HEK293 (cell line): ENCODE measurements at regions not wholly inside any gene's neighbourhood (a gene's known extent, or its start where the extent isn't known, plus 50 kb on each side); places are given as distances from the start of the nearest gene placed in this dataset.

ENCODE experiments used
- CTCF ChIA-PET: fragments of 350-600 bp; formaldehyde crosslinking; extraction: SDS; loops from one replicate; lab custom pipeline; 2021; ENCODE audit warnings: antibody characterized with exemption; lab: Yijun Ruan, JAX
- POLR2A ChIA-PET: fragments of 300-600 bp; formaldehyde crosslinking; extraction: SDS; loops from one replicate; lab custom pipeline; 2020; ENCODE audit warnings: antibody characterized with exemption, inconsistent platforms; lab: Yijun Ruan, JAX
- H3K27ac ChIP-seq: fragments of 200-500 bp; sonication (Bioruptor generic); 2 replicates; pipeline ENCODE4 v1.5.1; 2014; ENCODE audit warnings: low read depth, low read length, control low read depth, inconsistent platforms; ENCODE audit errors: extremely low read depth
- H3K36me3 ChIP-seq, 2 experiments: fragments of 200-500 bp in 1 of 2; sonication (Bioruptor generic) in 1 of 2; 1 replicate in 1 of 2; 2 replicates in 1 of 2; pipeline ENCODE4 v1.5.1; 2014 to 2017; ENCODE audit warnings: inconsistent platforms in 2 of 2, low read length in 2 of 2; ENCODE audit not compliant: control insufficient read depth in 2 of 2, insufficient read depth in 1 of 2
- H3K4me1 ChIP-seq: fragments of 200-500 bp; sonication (Bioruptor generic); 2 replicates; pipeline ENCODE4 v1.5.1; 2014; ENCODE audit warnings: mild to moderate bottlenecking, low read length, inconsistent platforms; ENCODE audit not compliant: control insufficient read depth, insufficient read depth
- H3K4me3 ChIP-seq: 2 replicates; pipeline ENCODE4 v1.5.1; 2011; ENCODE audit warnings: low read depth, mild to moderate bottlenecking, control low read depth, low read length, moderate library complexity
- H3K9me3 ChIP-seq: fragments of 200-500 bp; sonication (Bioruptor generic); 2 replicates; pipeline ENCODE4 v1.5.1; 2014; ENCODE audit warnings: low read depth, low read length, inconsistent platforms; ENCODE audit not compliant: control insufficient read depth, insufficient read depth
- ATF2 ChIP-seq: fragments of 450-650 bp; formaldehyde crosslinking; IDR thresholded peaks from 2 replicates; pipeline ENCODE4 v1.5.1; 2016; ENCODE audit warnings: missing biosample characterization, missing genetic modification characterization, low read depth
- EGR2 ChIP-seq: fragments of 450-650 bp; formaldehyde crosslinking; IDR thresholded peaks from 2 replicates; pipeline ENCODE4 v1.5.1; 2016; ENCODE audit warnings: low read depth, missing biosample characterization, missing genetic modification characterization
- IKZF3 ChIP-seq: fragments of 450-650 bp; IDR thresholded peaks from 2 replicates; pipeline ENCODE4 v1.5.0; 2018; ENCODE audit warnings: missing biosample characterization, mild to moderate bottlenecking, missing genetic modification characterization, moderate library complexity
- KLF16 ChIP-seq: fragments of 450-650 bp; formaldehyde crosslinking; IDR thresholded peaks from 2 replicates; pipeline ENCODE4 v1.5.1; 2017; ENCODE audit warnings: missing biosample characterization, missing genetic modification characterization
- MZF1 ChIP-seq: fragments of 450-650 bp; formaldehyde crosslinking; IDR thresholded peaks from 2 replicates; pipeline ENCODE4 v1.5.1; 2017; ENCODE audit warnings: missing biosample characterization, missing genetic modification characterization, borderline replicate concordance
- PBX3 ChIP-seq: sonication (generic); formaldehyde crosslinking; IDR thresholded peaks from 2 replicates; pipeline ENCODE4 v1.8.1; 2022; ENCODE audit warnings: mild to moderate bottlenecking, moderate library complexity, missing genetic modification reagents
- PRDM4 ChIP-seq: fragments of 450-650 bp; formaldehyde crosslinking; IDR thresholded peaks from 2 replicates; pipeline ENCODE4 v1.5.1; 2017; ENCODE audit warnings: missing biosample characterization, missing genetic modification characterization
- SCRT1 ChIP-seq: fragments of 450-650 bp; formaldehyde crosslinking; IDR thresholded peaks from 2 replicates; pipeline ENCODE4 v1.5.1; 2016; ENCODE audit warnings: missing biosample characterization, missing genetic modification characterization, borderline replicate concordance
- YY2 ChIP-seq: fragments of 450-650 bp; formaldehyde crosslinking; IDR thresholded peaks from 2 replicates; pipeline ENCODE4 v1.5.1; 2016; ENCODE audit warnings: missing biosample characterization, missing genetic modification characterization
- ZEB2 ChIP-seq: fragments of 450-650 bp; formaldehyde crosslinking; IDR thresholded peaks from 2 replicates; pipeline ENCODE4 v1.5.1; 2016; ENCODE audit warnings: missing biosample characterization, missing genetic modification characterization
- ZFP3 ChIP-seq: fragments of 450-650 bp; formaldehyde crosslinking; IDR thresholded peaks from 2 replicates; pipeline ENCODE4 v1.5.1; 2016; ENCODE audit warnings: low read depth, missing biosample characterization, missing genetic modification characterization
- ZIC2 ChIP-seq: fragments of 450-650 bp; formaldehyde crosslinking; IDR thresholded peaks from 2 replicates; pipeline ENCODE4 v1.5.1; 2016; ENCODE audit warnings: missing biosample characterization, missing genetic modification characterization
- ZNF175 ChIP-seq: fragments of 450-650 bp; formaldehyde crosslinking; IDR thresholded peaks from 2 replicates; pipeline ENCODE4 v1.5.1; 2016; ENCODE audit warnings: missing biosample characterization, missing genetic modification characterization
- ZNF221 ChIP-seq: fragments of 450-650 bp; formaldehyde crosslinking; IDR thresholded peaks from 2 replicates; pipeline ENCODE4 v1.5.1; 2017; ENCODE audit warnings: missing biosample characterization, missing genetic modification characterization, borderline replicate concordance
- ZNF302 ChIP-seq: fragments of 450-650 bp; formaldehyde crosslinking; IDR thresholded peaks from 2 replicates; pipeline ENCODE4 v1.5.1; 2016; ENCODE audit warnings: missing biosample characterization, missing genetic modification characterization, low read depth
- ZNF324 ChIP-seq: fragments of 450-650 bp; formaldehyde crosslinking; IDR thresholded peaks from 2 replicates; pipeline ENCODE4 v1.5.1; 2016; ENCODE audit warnings: missing biosample characterization, missing genetic modification characterization
- ZNF354C ChIP-seq: fragments of 450-650 bp; formaldehyde crosslinking; IDR thresholded peaks from 2 replicates; pipeline ENCODE4 v1.5.1; 2016; ENCODE audit warnings: missing biosample characterization, missing genetic modification characterization, low read depth, borderline replicate concordance
- ZNF394 ChIP-seq: fragments of 450-650 bp; formaldehyde crosslinking; IDR thresholded peaks from 2 replicates; pipeline ENCODE4 v1.5.1; 2016; ENCODE audit warnings: missing biosample characterization, missing genetic modification characterization, mild to moderate bottlenecking, moderate library complexity, borderline replicate concordance
- ZNF529 ChIP-seq: fragments of 450-650 bp; formaldehyde crosslinking; IDR thresholded peaks from 2 replicates; pipeline ENCODE4 v1.5.1; 2017; ENCODE audit warnings: missing genetic modification characterization, missing biosample characterization; ENCODE audit not compliant: insufficient replicate concordance
- ZNF549 ChIP-seq: fragments of 450-650 bp; IDR thresholded peaks from 2 replicates; pipeline ENCODE4 v1.5.1; 2018; ENCODE audit warnings: missing biosample characterization, missing genetic modification characterization, mild to moderate bottlenecking, inconsistent platforms, moderate library complexity
- ZNF561 ChIP-seq: fragments of 450-650 bp; IDR thresholded peaks from 2 replicates; pipeline ENCODE4 v1.5.1; 2018; ENCODE audit warnings: missing biosample characterization, missing genetic modification characterization, borderline replicate concordance
- ZNF596 ChIP-seq: fragments of 450-650 bp; IDR thresholded peaks from 2 replicates; pipeline ENCODE4 v1.5.0; 2018; ENCODE audit warnings: missing biosample characterization, mild to moderate bottlenecking, missing genetic modification characterization, moderate library complexity
- ZNF624 ChIP-seq: fragments of 450-650 bp; formaldehyde crosslinking; IDR thresholded peaks from 2 replicates; pipeline ENCODE4 v1.5.1; 2017; ENCODE audit warnings: missing biosample characterization, missing genetic modification characterization
- ZNF660 ChIP-seq: fragments of 450-650 bp; IDR thresholded peaks from 2 replicates; pipeline ENCODE4 v1.5.1; 2018; ENCODE audit warnings: missing biosample characterization, mild to moderate bottlenecking, missing genetic modification characterization
- ZSCAN30 ChIP-seq: fragments of 450-650 bp; IDR thresholded peaks from 2 replicates; pipeline ENCODE4 v1.5.1; 2018; ENCODE audit warnings: missing biosample characterization, mild to moderate bottlenecking, missing genetic modification characterization, moderate library complexity
- TF ChIP-seq, protein P1 (sequence below): fragments of 450-650 bp; formaldehyde crosslinking; IDR thresholded peaks from 2 replicates; pipeline ENCODE4 v1.5.1; 2016; ENCODE audit warnings: missing biosample characterization, missing genetic modification characterization

DNA sequence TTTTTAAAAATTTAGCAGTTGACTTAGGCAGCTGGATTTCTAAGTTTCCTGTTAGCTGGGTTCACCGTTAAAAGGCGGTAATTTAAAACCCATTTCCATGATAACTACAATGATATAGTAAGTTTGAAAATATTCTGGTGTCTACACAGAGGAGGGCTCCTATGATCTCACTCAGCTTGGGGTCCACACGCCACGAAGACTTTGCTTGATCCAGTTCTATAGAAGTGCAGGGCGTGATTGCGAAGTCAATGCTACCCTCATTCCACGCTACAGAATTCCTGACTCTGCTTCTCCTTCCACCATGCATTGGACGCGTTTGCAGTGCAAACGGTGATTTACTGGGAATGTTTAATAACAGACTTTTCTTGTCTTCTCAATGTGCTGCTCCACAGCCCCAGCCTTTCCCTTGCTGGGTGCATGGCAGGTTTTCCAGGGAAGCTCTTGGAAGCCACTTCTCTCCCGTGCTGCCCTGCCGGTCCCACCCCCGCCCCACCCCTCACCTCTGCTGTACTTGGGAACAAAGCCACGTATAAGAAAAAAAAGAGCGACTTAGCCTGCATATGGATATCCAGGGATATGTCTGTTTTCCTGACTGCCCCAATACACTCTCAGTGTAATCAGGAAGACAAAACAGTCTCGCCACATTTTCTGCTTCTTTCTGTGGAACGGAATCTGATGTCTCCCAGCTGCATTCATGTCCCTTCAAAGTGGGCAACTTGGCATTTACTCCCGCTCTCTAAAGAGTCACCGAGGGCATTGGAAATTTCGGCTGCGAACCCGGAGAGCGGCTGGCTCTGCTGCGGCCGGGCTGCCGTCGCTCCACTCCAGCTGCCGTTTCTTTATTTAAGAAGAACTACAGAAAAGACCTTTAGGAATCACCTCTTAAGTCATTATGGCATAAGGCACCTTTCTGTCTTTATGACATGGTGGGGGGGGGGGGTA is 434.4 kb upstream of the MGMT start:
- Histone ChIP-seq H3K27ac (no peak overlapping the region), H3K4me1 (peaks cover 4% of the 10 kb centered on the region; the same call in 1 of the 2 replicates), H3K9me3 (no peaks in the 10 kb centered on the region), H3K4me3 (no peak overlapping the region), H3K36me3 (no peaks in the 10 kb centered on the region)
- CTCF ChIA-PET, result interaction anchor here (0.6 to 3.3 kb wide), 14 partner anchors 10 to 1147 kb away, joined by 3 to 37 read pairs (median 4); no protein-coding TSS in a partner anchor
- POLR2A ChIA-PET, result no interaction called here
- no peak for TF ChIP-seq ZNF354C
- TF ChIP-seq SCRT1 (tag by site-specific recombination), result no peak
- TF ChIP-seq ZNF221 (tag by site-specific recombination), result no peak
- no peak for TF ChIP-seq ZNF175

GRCh38 chr10:129033340-129033739 is 433.7 kb upstream of the MGMT start:
- no peak overlapping the region for H3K4me3 ChIP-seq
- H3K27ac ChIP-seq, result no peak overlapping the region
- CTCF ChIA-PET, result interaction anchor here (0.7 kb wide), 2 partner anchors 302 to 624 kb away, joined by 3 read pairs; no protein-coding TSS in a partner anchor
- POLR2A ChIA-PET, result no interaction called here
- H3K36me3 ChIP-seq, result no peaks in the 10 kb centered on the region
- no peaks in the 10 kb centered on the region for H3K9me3 ChIP-seq
- H3K4me1 ChIP-seq, result peaks cover 7% of the 10 kb centered on the region; the same call in 1 of the 2 replicates
- TF ChIP-seq ZNF529 (tag by site-specific recombination) (no peak), ZNF561 (peak; percentile 33; the same call in 1 of the 2 replicates), YY2 (no peak), ZNF302 (tag by site-specific recombination) (no peak), EGR2 (tag by site-specific recombination) (no peak), PBX3 (CRISPR knock-in tag) (no peak), ZNF394 (no peak), ZNF324 (tag by site-specific recombination) (no peak), ZNF660 (tag by site-specific recombination) (no peak), MZF1 (tag by site-specific recombination) (no peak), ZFP3 (tag by site-specific recombination) (no peak), ZSCAN30 (tag by site-specific recombination) (no peak), ATF2 (tag by site-specific recombination) (no peak), ZEB2 (tag by site-specific recombination) (no peak), ZNF596 (tag by site-specific recombination) (no peak), IKZF3 (tag by site-specific recombination) (no peak), ZNF549 (no peak), ZIC2 (tag by site-specific recombination) (peak; percentile 26; the same call in 1 of the 2 replicates), PRDM4 (tag by site-specific recombination) (no peak), KLF16 (tag by site-specific recombination) (no peak), ZNF624 (tag by site-specific recombination) (no peak)
- TF ChIP-seq, protein P1, sequence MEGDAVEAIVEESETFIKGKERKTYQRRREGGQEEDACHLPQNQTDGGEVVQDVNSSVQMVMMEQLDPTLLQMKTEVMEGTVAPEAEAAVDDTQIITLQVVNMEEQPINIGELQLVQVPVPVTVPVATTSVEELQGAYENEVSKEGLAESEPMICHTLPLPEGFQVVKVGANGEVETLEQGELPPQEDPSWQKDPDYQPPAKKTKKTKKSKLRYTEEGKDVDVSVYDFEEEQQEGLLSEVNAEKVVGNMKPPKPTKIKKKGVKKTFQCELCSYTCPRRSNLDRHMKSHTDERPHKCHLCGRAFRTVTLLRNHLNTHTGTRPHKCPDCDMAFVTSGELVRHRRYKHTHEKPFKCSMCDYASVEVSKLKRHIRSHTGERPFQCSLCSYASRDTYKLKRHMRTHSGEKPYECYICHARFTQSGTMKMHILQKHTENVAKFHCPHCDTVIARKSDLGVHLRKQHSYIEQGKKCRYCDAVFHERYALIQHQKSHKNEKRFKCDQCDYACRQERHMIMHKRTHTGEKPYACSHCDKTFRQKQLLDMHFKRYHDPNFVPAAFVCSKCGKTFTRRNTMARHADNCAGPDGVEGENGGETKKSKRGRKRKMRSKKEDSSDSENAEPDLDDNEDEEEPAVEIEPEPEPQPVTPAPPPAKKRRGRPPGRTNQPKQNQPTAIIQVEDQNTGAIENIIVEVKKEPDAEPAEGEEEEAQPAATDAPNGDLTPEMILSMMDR (tag by site-specific recombination), result no peak
